NCI-H510A treated with DMSO at 0.1 percent for 48 hours (cell line): ENCODE measurements at regions not wholly inside any gene's neighbourhood (a gene's known extent, or its start where the extent isn't known, plus 50 kb on each side); places are given as distances from the start of the nearest gene placed in this dataset.

Experiments used
- DNase-seq: peaks from one replicate; lab custom pipeline; 2025; lab: John Stamatoyannopoulos, UW

DNA sequence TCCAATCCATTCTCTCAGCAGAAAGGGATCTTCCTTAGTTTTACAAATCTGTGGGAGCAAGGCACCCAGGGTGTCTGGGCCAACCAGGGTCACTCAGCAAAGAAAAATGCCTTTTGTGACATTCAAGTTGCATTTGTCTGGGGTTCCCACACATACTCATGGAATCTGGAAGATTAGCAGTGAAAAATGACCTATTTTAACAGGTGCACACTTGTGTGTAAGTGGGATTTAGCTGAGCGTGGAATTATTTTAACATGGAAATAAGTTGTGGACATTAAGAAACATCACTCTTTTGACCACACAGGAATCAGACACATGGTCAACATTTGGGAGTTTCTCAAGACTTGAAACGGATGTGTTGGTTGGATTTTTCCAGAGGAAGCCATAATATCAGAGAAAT lies 234.9 kb downstream of the OPA1 start:
- DNase-seq, result no peak

DNA sequence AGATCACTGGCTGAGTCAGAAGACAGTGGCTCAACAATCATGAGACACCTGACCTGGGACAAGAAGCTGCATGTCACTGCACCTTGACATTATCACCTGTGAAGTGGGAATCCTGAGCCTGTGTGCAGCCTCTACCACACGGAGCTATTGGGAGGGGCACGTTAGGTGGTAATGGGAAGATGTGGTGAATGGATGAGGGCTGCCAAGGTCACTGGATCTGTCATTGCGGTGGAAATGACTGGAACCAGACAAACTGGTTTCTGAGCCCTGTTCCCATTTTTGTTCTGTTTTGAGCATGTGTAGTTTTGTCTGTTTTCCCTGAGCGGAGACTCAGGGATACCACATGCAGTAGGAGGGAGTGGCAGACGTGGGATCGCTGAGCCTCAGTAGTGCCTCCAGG lies 235.5 kb downstream of the OPA1 start:
- peak; percentile 57 for DNase-seq

DNA sequence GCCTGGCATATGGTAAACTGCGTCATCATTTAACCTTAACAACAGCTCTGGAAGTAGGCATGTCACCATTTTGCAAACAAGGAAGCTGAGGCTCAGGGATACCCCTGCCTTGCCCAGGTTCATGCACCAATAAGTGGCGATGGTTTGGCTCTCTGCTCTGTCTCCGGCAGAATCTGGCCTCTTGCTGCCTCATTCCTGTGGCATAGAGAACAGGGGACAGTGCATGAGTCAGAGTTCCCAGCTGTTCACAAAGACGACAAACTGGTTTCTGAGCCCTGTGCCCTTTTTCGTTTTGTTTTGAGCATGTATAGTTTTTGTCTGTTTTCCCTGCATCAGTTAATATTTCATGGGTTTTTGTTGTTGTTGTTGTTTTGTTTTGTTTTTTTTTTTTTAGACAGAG lies 236.8 kb downstream of the OPA1 start:
- peak; percentile 44 for DNase-seq

DNA sequence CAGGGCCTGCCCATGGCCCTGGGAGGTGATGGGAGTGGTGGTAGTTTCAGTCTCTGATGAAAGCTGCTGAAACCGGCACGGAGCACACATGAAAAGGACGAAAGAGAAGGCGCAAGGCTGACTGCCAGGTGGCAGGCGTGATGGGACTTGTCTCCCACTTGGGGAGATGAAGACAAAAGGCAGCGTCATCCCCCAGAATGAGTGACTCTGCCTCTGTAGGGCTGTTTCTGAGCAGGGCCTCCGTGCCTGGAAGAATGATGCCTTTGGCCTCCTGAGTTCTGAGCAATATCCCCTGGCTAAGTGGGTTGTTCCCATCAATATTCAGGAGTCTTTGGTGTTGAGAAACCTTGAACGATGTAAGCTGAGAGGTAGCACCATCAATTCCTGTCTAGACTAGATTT lies 237.8 kb downstream of the OPA1 start:
- peak; percentile 90 for DNase-seq

DNA sequence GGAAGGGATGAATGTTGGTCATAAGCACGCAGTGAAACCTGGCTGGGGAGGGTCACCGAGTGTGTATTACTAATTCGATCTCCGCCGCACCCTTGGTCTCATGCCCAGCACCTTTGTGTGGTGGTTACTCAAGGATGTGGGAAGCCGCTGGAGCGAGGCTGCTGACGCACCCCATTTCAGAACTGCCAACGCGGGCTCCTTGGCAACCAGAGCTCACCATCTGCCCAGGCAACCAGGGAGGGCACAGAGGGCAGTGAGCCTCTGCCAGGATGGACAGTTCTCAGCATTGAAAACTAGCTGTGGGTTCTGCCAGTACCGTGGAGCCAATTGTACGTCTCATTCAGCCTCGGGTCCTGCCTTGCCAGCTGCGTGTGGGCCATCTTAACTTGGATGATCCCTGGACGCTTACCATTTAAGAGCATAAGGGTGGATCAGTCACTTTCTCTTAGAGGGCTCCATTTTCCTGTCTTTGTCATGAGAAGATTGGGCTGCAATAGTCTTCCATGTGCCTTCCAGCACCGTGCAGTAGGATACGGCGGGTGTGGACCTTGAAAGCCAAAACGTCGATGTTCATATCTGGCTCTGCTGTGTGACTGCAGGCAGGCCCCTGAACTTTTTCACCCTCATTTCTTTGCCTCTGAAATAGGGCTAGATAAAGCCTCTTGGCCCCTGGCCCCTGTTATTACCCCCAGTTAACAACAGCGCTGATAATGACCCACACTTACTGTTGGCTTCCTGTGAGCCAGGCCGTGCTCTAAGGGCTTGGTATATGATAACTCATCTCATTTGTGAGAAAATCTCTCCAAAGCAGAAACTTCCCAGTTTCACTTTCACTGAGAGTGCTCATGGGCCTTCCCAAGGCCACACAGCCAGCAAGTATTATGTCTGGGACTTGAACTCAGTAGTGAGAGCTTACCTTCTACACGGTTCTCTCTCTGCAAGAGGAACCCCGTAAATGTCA lies 238.8 kb downstream of the OPA1 start:
- no peak for DNase-seq

DNA sequence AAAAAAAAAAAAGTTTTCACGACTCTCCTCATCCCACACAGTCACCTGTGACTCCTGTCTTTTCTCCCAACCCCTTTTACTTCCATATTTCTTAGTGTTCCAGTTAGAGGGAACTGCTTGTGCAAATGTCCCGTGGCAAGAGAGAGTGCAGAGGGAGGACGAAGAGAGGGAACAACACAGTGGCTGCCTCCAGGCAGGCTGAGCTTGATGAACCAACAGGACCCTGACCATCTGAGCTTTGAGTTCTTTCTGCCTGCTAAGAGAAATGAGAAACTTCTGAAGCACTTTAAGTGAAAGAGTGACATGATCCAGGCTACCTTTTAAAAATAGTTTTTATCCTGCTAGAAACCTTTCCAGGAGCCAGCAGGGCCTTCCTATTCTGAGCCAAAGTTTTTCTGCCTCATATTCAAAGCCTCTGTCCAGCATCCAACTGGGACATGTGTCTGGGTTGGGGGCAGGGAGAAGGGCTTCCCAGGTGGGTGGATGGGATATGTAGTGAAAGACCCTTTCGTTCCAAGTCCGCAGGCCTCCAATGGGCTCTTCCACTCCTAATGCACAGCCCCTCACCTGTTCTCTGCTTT lies 239.9 kb downstream of the OPA1 start:
- no peak for DNase-seq

DNA sequence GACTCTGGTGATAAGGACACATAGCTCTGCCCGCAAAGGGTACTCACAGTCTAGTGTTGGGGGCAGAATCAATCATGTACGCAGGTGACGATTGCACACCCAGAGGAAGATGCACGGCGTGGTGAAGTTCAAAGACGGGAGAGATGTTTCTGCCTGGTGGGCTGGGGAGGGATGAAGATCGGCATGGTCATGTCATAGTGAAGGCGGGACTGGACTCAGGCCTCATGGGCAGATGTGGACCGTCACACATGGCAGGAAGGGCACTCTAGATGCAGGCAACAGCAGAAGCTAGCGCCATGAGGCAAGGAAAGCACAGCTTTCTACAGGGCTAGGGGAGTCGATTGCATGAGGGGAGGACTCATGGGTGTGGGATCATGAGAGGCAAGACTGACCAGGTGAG lies 240.6 kb downstream of the OPA1 start:
- DNase-seq, result no peak

DNA sequence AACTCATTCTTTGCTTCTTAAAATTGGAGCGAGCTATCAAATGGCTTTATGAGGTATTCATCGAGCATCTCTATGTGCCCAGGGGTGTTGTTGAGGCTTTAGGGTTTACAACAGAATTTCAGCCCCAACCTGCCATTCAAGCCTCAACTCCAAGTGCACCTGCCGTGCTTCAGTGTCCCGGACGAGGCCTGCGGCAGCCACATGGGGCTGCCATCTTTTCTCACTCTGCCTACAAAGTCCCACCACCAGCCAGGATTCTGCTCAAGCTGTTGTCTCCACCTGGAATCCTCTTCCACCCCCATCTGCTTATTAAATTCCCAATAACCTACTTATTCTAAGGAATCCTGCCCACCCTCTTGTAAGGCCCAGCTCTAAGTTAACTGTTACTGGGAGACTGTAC lies 242.4 kb downstream of the OPA1 start:
- no peak for DNase-seq

DNA sequence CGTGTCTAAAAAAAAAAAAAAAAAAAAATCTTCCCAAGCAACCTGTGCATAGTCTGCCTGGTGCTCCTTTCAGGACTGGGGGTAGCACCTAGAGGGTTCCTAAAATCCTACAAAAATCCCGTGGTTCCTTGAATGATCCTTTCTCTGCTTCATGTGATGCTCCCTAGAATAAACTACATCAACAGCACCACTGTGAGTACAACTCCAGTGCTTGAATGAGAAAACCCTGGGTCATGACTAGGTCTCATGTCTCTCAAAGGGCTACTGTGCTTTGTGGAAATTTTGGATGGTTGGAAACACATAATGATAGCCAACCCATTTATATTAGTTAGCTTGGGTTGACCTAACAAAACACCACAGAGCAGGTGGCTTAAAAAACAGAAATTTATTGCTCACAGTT lies 243.5 kb downstream of the OPA1 start:
- DNase-seq, result no peak

DNA sequence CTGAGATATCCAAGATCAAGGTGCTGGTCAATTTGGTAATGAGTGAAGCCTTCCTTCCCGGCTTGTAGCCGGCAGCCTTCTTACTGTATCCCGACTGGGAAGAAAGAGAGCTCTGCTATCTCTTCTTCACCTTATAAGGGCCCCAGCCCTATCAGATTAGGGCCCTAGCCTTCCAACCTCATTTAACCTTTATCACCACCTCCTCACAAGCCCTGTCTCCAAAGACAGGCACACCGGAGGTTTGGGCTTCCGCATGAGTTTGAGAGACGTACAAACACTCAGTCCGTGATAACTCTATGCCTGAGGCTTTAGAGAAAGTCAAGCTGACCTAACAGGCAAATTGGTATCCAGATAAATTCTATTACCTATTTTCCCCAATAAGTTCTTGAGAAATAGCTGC lies 243.9 kb downstream of the OPA1 start:
- no peak for DNase-seq

DNA sequence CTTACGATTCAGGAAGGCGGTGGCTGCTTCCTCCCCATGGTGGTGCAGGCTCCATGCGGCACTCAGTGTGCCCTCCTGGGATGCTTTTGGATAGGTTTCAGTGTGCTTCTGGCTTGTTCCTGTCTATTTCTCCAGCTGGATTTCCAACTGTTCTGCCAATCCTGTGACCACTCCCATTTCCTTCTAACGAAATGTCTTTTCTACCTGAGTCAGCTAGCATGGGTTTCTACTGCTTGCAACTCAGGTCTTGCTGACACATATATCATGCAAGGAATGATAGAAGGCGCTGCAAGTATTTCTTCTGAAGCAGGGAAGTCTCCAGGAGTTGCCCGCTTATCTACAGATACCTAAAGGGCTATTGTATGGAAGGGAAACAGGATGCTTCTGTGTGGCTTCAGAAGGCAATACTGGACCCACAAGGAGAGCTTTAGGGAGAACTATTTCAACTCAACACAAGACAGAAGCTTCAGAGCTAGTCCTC lies 244.4 kb downstream of the OPA1 start:
- DNase-seq, result no peak

DNA sequence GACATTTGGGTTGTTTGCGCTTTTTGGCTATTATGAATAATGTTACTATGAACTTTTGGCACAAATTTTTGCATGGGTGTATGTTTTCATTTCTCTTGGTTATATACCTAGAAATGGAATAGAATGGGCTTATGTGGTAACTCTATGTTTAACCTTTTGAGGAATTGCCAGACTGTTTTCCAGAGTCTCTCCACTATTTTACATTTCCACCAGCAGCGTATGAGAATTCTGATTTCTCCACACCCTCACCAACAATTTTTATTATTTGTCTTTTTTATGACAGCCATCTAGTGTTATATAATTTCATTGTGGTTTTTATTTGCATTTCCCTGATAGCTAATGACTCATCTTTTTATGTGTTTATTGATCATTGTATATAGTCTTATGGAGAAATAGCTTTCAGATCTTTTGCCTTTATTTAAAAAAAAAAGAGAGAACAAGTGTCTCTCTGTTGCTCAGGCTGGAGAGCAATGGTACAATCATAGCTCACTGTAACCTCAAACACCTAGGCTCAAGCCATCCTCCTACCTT lies 247.2 kb downstream of the OPA1 start:
- DNase-seq, result no peak

DNA sequence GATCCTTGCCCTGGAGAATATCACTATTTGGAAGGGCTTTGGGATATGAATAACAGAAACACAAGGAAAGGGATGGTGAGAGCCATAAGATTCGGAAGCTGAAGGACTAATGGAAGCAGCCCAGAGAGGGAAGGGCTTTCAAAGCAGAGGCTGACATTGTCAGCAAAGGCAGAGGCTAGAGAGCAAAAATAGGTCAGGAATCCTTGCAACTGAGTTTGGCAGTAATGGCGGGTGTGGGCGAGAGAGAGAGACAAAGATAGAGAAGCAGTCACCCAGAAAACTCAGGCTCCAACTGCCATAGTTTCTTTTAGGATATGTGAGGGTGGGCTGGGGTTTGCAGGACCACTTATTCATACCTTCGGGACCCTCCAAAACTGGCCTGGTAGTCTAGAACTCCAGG lies 248.6 kb downstream of the OPA1 start:
- DNase-seq, result no peak

DNA sequence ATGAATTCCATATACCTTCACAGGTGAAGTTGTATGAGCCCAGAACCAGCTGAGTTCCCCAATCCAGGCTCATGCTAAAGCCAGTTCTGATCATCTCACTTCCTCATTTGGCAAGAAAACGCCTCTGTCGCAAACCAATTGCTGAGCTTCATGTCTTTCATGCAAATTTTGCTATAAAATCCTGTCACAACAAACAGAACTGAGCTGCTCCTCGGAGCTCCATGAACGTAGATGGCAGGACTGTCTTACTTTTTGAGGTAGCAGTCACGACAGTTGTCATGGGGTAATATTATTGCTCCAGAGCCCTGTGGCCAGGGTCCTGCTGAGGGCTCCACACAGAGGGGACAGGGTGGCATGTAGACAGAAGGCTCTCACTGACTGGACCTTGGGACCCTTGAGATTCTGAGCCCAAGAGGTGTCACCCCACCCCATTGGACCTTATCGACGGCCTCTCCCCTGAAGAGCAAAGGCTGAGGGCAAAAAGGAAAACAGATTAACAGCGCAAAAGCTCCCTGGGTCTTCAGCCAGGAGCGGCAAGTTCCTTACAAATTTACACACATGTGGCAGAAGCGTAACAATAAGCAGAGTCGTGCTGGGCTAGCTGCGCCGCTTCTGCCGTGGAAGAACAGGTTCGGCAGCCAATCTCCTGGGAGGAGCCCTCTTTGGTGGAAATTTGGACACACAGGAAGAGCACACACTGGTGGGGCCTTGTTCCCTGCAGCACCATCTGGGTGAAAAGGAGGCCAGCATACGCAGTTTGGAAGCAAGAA lies 249.2 kb downstream of the OPA1 start:
- no peak for DNase-seq

DNA sequence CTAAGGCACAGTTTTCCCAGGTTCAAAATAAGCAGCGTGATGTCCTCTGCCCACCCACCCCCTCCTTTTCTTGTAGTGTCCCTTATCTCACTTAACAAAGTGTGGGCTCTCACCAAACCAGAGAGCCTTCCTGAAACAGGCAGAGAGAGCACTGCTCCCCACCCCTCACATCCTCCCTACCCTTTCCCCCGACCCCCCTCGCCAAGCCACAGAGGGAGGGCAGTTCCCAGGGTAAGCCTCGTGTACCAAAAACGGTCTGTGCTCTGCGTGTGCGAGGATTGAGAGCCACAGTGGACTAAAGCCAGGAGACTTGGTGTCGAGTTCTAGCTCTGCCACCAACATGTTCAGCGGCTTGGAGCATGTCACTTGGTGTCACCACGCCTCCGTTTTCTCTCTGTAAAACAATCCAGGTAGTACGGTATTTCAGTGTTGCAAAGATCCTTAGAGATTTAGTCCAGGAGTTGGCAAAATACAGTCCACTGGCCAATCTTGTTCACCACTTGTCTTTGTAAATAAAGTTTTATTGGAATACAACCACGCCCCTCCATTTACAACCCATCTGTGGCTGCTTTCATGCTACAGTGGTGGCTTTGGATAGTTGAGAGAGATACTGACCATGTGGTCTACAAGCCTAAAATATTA lies 249.9 kb downstream of the OPA1 start:
- DNase-seq, result no peak

DNA sequence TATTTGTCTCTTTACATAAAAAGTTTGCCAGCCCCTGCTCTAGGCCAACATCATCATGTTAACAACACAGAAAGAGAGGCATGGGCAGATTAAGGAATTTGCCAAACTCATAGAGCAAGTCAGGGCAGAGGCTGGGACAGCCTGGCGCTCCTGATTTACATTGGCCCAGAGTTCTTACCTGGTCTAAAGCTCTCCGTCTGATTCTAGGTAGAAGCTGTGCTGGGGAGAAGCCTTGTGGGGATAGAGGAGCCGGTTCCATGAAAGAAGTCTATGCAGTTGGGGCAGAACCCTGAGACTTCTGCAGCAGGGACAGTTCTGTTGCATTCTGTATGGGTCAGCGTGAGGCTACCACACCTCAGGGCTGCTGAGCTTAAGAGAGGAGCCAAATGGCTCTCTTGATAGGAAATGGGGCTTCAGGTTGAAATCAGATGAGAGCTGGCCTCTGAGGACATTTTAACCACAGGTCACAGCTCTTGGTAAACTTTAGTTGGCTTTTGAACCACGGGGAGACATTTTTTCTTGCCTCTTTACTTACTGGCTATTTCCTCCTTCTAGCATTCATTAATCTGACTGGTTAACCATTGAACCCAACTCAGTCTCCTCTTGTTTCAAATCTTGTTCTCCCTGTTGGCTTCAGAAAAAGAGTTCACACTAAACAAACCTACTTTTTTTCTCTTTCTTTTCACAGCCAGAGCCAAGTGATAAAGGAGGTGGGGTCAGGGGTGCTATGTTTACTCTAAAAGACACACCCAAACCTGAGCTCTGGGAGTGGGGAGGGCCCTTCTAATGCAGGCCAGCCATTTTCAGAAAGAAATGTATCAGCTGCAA lies 250.7 kb downstream of the OPA1 start:
- DNase-seq, result no peak

DNA sequence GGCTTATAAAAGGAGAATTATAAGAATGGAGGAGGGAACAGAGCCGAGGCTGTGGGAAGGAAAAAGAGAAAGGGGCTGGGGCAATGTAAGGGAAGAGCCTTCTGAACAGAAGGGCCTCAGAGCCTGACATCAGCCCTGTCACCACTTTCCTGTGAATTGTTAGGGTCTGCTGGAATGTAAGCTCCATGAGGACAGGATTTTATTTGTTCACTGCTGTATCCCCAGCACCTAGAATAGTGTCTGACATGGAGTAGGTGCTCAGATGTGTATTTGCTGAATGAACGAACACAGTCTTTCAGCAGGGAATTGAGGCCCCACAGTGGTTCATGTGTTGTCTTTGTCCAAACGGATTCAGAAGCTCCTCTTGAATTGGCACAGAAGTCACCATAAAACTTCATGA lies 251.5 kb downstream of the OPA1 start:
- no peak for DNase-seq

DNA sequence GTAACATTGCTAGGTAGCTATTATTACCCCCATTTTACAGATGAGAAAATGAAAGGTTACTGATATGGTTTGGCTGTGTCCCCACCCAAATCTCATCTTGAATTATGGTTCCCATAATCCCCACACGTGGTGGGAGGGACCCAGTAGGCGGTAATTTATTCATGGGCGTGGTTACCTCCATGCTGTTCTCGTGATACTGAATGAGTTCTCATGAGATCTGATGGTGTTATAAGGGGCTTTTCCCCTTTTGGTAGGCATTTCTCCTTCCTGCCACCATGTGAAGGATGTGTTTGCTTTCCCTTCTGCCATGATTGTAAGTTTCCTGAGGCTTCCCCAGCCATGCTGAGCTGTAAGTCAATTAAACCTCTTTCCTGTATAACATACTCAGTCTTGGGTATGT lies 252.1 kb downstream of the OPA1 start:
- no peak for DNase-seq

DNA sequence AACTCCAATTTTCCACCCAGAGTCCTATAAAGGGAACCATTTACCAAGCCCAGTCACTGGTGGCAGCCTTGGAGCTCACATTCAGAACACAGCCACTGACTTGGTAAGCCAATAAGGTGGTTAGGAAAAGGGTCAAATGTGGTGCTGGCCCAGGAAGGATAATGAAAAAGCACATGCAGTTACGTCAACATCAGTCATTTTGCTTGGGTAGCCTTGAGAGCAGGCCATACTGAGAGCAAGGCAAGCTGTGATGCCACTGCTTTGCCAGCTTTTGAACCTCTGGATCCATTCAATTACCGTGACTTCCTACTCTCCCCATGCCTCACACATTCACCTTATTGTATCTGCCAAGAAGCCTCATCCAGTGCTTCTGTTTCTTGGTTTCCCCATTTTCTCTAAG lies 253.6 kb downstream of the OPA1 start:
- DNase-seq, result no peak

DNA sequence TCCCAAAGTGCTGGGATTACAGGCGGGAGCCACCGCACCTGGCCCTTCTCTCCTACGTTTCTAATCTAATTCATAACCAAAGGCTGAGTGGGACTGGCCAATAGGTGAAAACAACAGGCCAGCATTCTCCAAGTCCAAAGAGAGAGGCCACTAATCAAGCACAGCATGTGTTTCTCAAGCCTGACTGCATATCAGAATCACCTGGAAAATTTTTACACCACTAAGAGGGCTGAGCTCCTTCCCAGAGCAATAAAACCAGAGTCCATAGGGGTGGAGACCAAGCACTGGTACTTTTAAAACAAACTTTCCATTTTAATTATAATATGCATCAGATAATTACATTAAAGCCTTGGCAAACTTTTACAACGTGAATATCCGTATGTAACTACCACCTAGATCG lies 254.4 kb downstream of the OPA1 start:
- DNase-seq, result no peak

DNA sequence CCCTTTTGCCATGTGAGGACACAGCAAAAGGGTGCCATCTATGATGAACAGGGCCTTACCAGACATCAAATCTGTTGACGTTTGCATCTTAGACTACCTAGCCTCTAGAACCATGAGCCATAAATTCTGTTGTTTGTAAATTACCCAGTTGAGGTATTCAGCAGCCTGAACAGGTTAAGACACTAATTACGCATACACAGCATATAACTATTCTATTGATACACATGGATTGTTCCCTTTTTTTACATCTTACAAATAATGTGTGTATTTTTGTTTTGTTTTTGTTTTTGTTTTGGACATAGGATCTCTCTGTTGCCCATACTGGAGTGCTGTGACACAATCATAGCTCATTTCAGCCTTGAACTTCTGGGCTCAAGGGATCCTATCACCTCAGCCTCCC lies 255.5 kb downstream of the OPA1 start:
- DNase-seq, result no peak
